H1 (cell line): ENCODE measurements at regions not wholly inside any gene's neighbourhood (a gene's known extent, or its start where the extent isn't known, plus 50 kb on each side); places are given as distances from the start of the nearest gene placed in this dataset.

ENCODE experiments used
- CTCF ChIA-PET: fragments of 300-600 bp; sonication (Branson Sonifier 250); formaldehyde crosslinking; loops from one replicate; lab custom pipeline; 2021; ENCODE audit not compliant: partially characterized antibody; lab: Charles Lee
- POLR2A ChIA-PET: fragments of 300-600 bp; sonication (Branson Sonifier 250); formaldehyde crosslinking; loops from one replicate; lab custom pipeline; 2021; ENCODE audit warnings: inconsistent platforms; ENCODE audit not compliant: partially characterized antibody; lab: Charles Lee
- DNase-seq, 2 experiments: peaks; one replicate each; pipeline versions ENCODE4 v3.0.0 to v3.0.0-alpha.2; 2010 to 2022; ENCODE audit warnings: low spot score in 2 of 2, low read depth in 1 of 2, mixed read lengths in 1 of 2
- FAIRE-seq: peaks from 2 replicates; lab custom pipeline; 2011; peaks lifted over from hg19 to GRCh38; lab: Jason Lieb, UNC
- H2AFZ ChIP-seq: 2 replicates; pipeline ENCODE4 v1.8.1; 2012; ENCODE audit warnings: low read length, inconsistent platforms
- H2AK5ac ChIP-seq: 2 replicates; pipeline ENCODE4 v1.6.1; 2013; ENCODE audit warnings: low read depth, low read length
- H2BK120ac ChIP-seq: replicated peaks from 2 replicates; pipeline ENCODE3; 2013; ENCODE audit warnings: low read depth, low read length, inconsistent platforms
- H2BK12ac ChIP-seq: 2 replicates; pipeline ENCODE4 v1.6.1; 2013; ENCODE audit warnings: low read depth, low read length
- H2BK15ac ChIP-seq: 2 replicates; pipeline ENCODE4 v1.6.1; 2013; ENCODE audit warnings: low read length
- H2BK20ac ChIP-seq: 2 replicates; pipeline ENCODE4 v1.6.1; 2013; ENCODE audit warnings: low read length
- H2BK5ac ChIP-seq: 2 replicates; pipeline ENCODE4 v1.6.1; 2013; ENCODE audit warnings: low read depth, low read length
- H3K14ac ChIP-seq: 2 replicates; pipeline ENCODE4 v1.6.1; 2013; ENCODE audit warnings: inconsistent platforms; ENCODE audit not compliant: insufficient read length
- H3K18ac ChIP-seq: 2 replicates; pipeline ENCODE4 v1.6.1; 2013; ENCODE audit warnings: low read length; ENCODE audit errors: extremely low read depth
- H3K23ac ChIP-seq: 2 replicates; pipeline ENCODE4 v1.6.1; 2013; ENCODE audit warnings: inconsistent platforms; ENCODE audit not compliant: insufficient read length
- H3K23me2 ChIP-seq: 2 replicates; pipeline ENCODE4 v1.6.1; 2013; ENCODE audit warnings: low read depth, low read length
- H3K27ac ChIP-seq: 2 replicates; pipeline ENCODE4 v1.6.1; 2011; ENCODE audit warnings: low read depth, low read length, inconsistent platforms
- H3K27me3 ChIP-seq, 4 experiments: replicated peaks in 1 of 4; 1 replicate in 1 of 4; 2 replicates in 3 of 4; pipeline versions ENCODE4 v1.6.1 to v1.8.1; 2011 to 2013; ENCODE audit warnings: low read length in 3 of 4, mild to moderate bottlenecking in 3 of 4, inconsistent platforms in 2 of 4, mixed read lengths in 2 of 4, moderate library complexity in 1 of 4; ENCODE audit not compliant: control insufficient read depth in 3 of 4, insufficient read depth in 3 of 4; ENCODE audit errors: extremely low read depth in 1 of 4
- H3K36me3 ChIP-seq, 4 experiments: 2 replicates each; pipeline versions ENCODE4 v1.6.1 to v1.8.1; 2011 to 2013; ENCODE audit warnings: mild to moderate bottlenecking in 4 of 4, low read length in 3 of 4, moderate library complexity in 2 of 4, control low read depth in 1 of 4, inconsistent platforms in 1 of 4; ENCODE audit not compliant: insufficient read depth in 4 of 4, control insufficient read depth in 2 of 4
- H3K4ac ChIP-seq: replicated peaks from 2 replicates; pipeline ENCODE3; 2013; ENCODE audit warnings: low read length, low read depth, mixed read lengths, inconsistent platforms; ENCODE audit not compliant: insufficient read length
- H3K4me1 ChIP-seq, 4 experiments: replicated peaks in 1 of 4; 1 replicate in 1 of 4; 2 replicates in 3 of 4; pipeline versions ENCODE4 v1.6.1 to v1.8.1; 2011 to 2013; ENCODE audit warnings: low read length in 3 of 4, inconsistent platforms in 2 of 4, mixed read lengths in 1 of 4; ENCODE audit not compliant: insufficient read depth in 4 of 4, control insufficient read depth in 3 of 4
- H3K4me2 ChIP-seq, 2 experiments: 2 replicates each; pipeline versions ENCODE4 v1.6.1 to v1.8.1; 2011 to 2013; ENCODE audit warnings: low read depth in 2 of 2, low read length in 2 of 2, control low read depth in 1 of 2, inconsistent platforms in 1 of 2, mild to moderate bottlenecking in 1 of 2; ENCODE audit not compliant: insufficient read depth in 1 of 2
- H3K4me3 ChIP-seq, 4 experiments: fragments of 200-600, 300-600 bp in 1 of 4; sonication (generic), shearing (Covaris generic), sonication (Bioruptor Twin) in 1 of 4; 2 replicates each; pipeline versions ENCODE4 v1.5.1 to v1.8.1; 2011 to 2016; ENCODE audit warnings: low read length in 4 of 4, low read depth in 3 of 4, control low read depth in 2 of 4, inconsistent platforms in 2 of 4, mild to moderate bottlenecking in 2 of 4, mixed read lengths in 1 of 4, moderate library complexity in 1 of 4; ENCODE audit not compliant: insufficient read depth in 2 of 4; ENCODE audit errors: extremely low read depth in 1 of 4
- H3K56ac ChIP-seq: replicated peaks from 2 replicates; pipeline ENCODE3; 2013; ENCODE audit warnings: low read depth, mild to moderate bottlenecking, mixed read lengths, low read length, inconsistent platforms; ENCODE audit not compliant: insufficient read length
- H3K79me1 ChIP-seq: 2 replicates; pipeline ENCODE4 v1.6.1; 2013; ENCODE audit warnings: low read depth, low read length, control low read depth
- H3K79me2 ChIP-seq, 2 experiments: 2 replicates each; pipeline versions ENCODE4 v1.6.1 to v1.8.1; 2012 to 2013; ENCODE audit warnings: low read length in 2 of 2, mild to moderate bottlenecking in 2 of 2, inconsistent platforms in 1 of 2; ENCODE audit not compliant: insufficient read depth in 2 of 2, control insufficient read depth in 1 of 2
- H3K9ac ChIP-seq, 4 experiments: replicated peaks in 1 of 4; 1 replicate in 1 of 4; 2 replicates in 3 of 4; pipeline versions ENCODE4 v1.6.1 to v1.8.1; 2011 to 2013; ENCODE audit warnings: low read depth in 3 of 4, low read length in 3 of 4, control low read depth in 2 of 4, mild to moderate bottlenecking in 2 of 4, moderate library complexity in 2 of 4, inconsistent platforms in 1 of 4; ENCODE audit errors: extremely low read depth in 1 of 4
- H3K9me3 ChIP-seq, 2 experiments: 2 replicates each; pipeline versions ENCODE4 v1.6.1 to v1.8.1; 2012 to 2013; ENCODE audit warnings: mild to moderate bottlenecking in 2 of 2, moderate library complexity in 2 of 2, control low read depth in 1 of 2, inconsistent platforms in 1 of 2, low read depth in 1 of 2, low read length in 1 of 2, mixed read lengths in 1 of 2; ENCODE audit not compliant: insufficient read depth in 2 of 2
- H4K20me1 ChIP-seq, 2 experiments: replicated peaks in 1 of 2; 2 replicates each; pipeline versions ENCODE3 to v1.8.1; 2011 to 2013; ENCODE audit warnings: inconsistent platforms in 2 of 2, low read length in 2 of 2, mild to moderate bottlenecking in 1 of 2; ENCODE audit not compliant: insufficient read depth in 2 of 2, control insufficient read depth in 1 of 2
- H4K5ac ChIP-seq: 2 replicates; pipeline ENCODE4 v1.6.1; 2013; ENCODE audit warnings: low read length, low read depth, mixed read lengths, inconsistent platforms; ENCODE audit not compliant: insufficient read length
- H4K8ac ChIP-seq: 2 replicates; pipeline ENCODE4 v1.8.0; 2013; ENCODE audit warnings: mild to moderate bottlenecking, moderate library complexity, low read length, inconsistent platforms; ENCODE audit not compliant: insufficient read depth; ENCODE audit errors: extremely low read depth
- H4K91ac ChIP-seq: replicated peaks from 2 replicates; pipeline ENCODE3; 2013; ENCODE audit warnings: low read length, mixed read lengths, inconsistent platforms; ENCODE audit not compliant: insufficient read length
- EGR1 ChIP-seq: IDR thresholded peaks from 2 replicates; pipeline ENCODE4 v1.6.1; 2011; ENCODE audit warnings: low read depth, low read length, borderline replicate concordance
- MAX ChIP-seq: IDR thresholded peaks from 2 replicates; pipeline ENCODE4 v1.6.1; 2012; ENCODE audit warnings: inconsistent platforms
- RAD21 ChIP-seq, 2 experiments: IDR thresholded peaks in 1 of 2; conservative IDR thresholded peaks in 1 of 2; 2 replicates each; pipeline ENCODE4 v1.6.1; 2011; ENCODE audit warnings: low read depth in 2 of 2, low read length in 2 of 2, improper control_type of control experiment in 1 of 2, inconsistent platforms in 1 of 2, mild to moderate bottlenecking in 1 of 2, moderate library complexity in 1 of 2
- RFX5 ChIP-seq: IDR thresholded peaks from 2 replicates; pipeline ENCODE4 v1.6.1; 2011; ENCODE audit warnings: low read depth, low read length, improper control_type of control experiment, borderline replicate concordance
- SAP30 ChIP-seq: fragments of 300-600 bp; sonication (generic); IDR thresholded peaks from 2 replicates; pipeline ENCODE4 v1.7.1; 2012; ENCODE audit warnings: low read length, moderate library complexity, mild to moderate bottlenecking, inconsistent platforms; ENCODE audit not compliant: insufficient read depth, insufficient replicate concordance
- WGBS, 2 experiments: shearing (Covaris generic) in 1 of 2; methylation state at CpG; one replicate each; pipeline versions ENCODE4 v1.1.6 to v1.1.7; 2013 to 2015; ENCODE audit warnings: low lambda C conversion rate in 2 of 2, mixed read lengths in 2 of 2, inconsistent platforms in 1 of 2, low coverage in 1 of 2, missing lambda C conversion rate in 1 of 2; ENCODE audit not compliant: insufficient replicate concordance in 2 of 2, insufficient coverage in 1 of 2, insufficient read length in 1 of 2; ENCODE audit errors: extremely low coverage in 1 of 2, missing lambda C conversion rate in 1 of 2; 5-methylcytosine and 5-hydroxymethylcytosine counted together

GRCh38 chr6:15929685-15930084 lies 199.2 kb upstream of the MYLIP start:
- H3K23ac ChIP-seq, result no peak overlapping the region
- no peaks in the 10 kb centered on the region for H3K79me2 ChIP-seq
- H3K4me2 ChIP-seq, result no peak overlapping the region
- H2BK15ac ChIP-seq, result no peak overlapping the region
- CTCF ChIA-PET, result no interaction called here
- peaks cover 0 to 7% (median 2%) of the 10 kb centered on the region in 4 experiments; a peak in 2 of 8 replicates for H3K36me3 ChIP-seq
- no peak overlapping the region for H2BK5ac ChIP-seq
- H3K79me1 ChIP-seq, result no peaks in the 10 kb centered on the region
- DNase-seq, result no peak
- H2AK5ac ChIP-seq, result no peak overlapping the region
- H3K27ac ChIP-seq, result no peak overlapping the region
- H2AFZ ChIP-seq, result no peak overlapping the region
- no peak overlapping the region for H3K9ac ChIP-seq
- no peak overlapping the region for H4K8ac ChIP-seq
- H3K4ac ChIP-seq, result no peak overlapping the region
- no peaks in the 10 kb centered on the region for H3K23me2 ChIP-seq
- no peak overlapping the region for H2BK120ac ChIP-seq
- H4K91ac ChIP-seq, result no peak overlapping the region
- 94% methylated on average over 1 of the region's 1 CpG; no CpG with 5 or more reads in 1 of the 2 experiments for WGBS, 2 experiments
- no peak overlapping the region for H4K5ac ChIP-seq
- H2BK12ac ChIP-seq, result no peak overlapping the region
- POLR2A ChIA-PET, result no interaction called here
- H3K27me3 ChIP-seq, result no peaks in the 10 kb centered on the region
- peaks cover 22 to 25% of the 10 kb centered on the region in 2 experiments for H3K9me3 ChIP-seq
- no peaks in the 10 kb centered on the region for H4K20me1 ChIP-seq
- H3K56ac ChIP-seq, result no peak overlapping the region
- H3K4me1 ChIP-seq, result no peaks in the 10 kb centered on the region
- no peak overlapping the region for H3K18ac ChIP-seq
- H2BK20ac ChIP-seq, result no peak overlapping the region
- no peak overlapping the region for H3K14ac ChIP-seq
- TF ChIP-seq RAD21 (IDR thresholded peaks at IDR 0.05 in 1 of 2, conservative IDR thresholded peaks at IDR 0.05 in 1 of 2; ENCODE audit: low read depth in 2 of 2, low read length in 2 of 2) (no peak), MAX (no peak), SAP30 (no peak), EGR1 (no peak), RFX5 (no peak)
- TF ChIP-seq, all 59 proteins: peak for 0
- H3K4me3 ChIP-seq, result no peak overlapping the region
- no peak for FAIRE-seq
